Limb (tissue), 2 donors: ENCODE measurements at regions not wholly inside any gene's neighbourhood (a gene's known extent, or its start where the extent isn't known, plus 50 kb on each side); places are given as distances from the start of the nearest gene placed in this dataset.
A peak's percentile ranks its signal among the peaks of the same experiment; 100 is the strongest.

Experiments
- DNase-seq, 2 donors: peaks; one replicate each; pipeline ENCODE4 v3.0.0-alpha.2; 2016; ENCODE audit errors: extremely low spot score in 2 of 2

GRCh38 chr7:36006636-36007229 lies 146.3 kb upstream of the EEPD1 start:
- DNase-seq: peak in 1 of 2 donors; percentile 49

- DNase-seq: peak in 1 of 2 donors; percentile 26
Observed at GRCh38 chr7:36010656-36011587, 142.1 kb upstream of the EEPD1 start.

- no peak for DNase-seq
Observed at GRCh38 chr7:36011588-36011965, 141.5 kb upstream of the EEPD1 start.

GRCh38 chr7:36013246-36014014 lies 139.6 kb upstream of the EEPD1 start:
- DNase-seq: no peak

GRCh38 chr7:36014961-36015360 lies 138.1 kb upstream of the EEPD1 start:
- no peak for DNase-seq

- DNase-seq: no peak
Observed at GRCh38 chr7:36015733-36016132, 137.3 kb upstream of the EEPD1 start.

- no peak for DNase-seq
Observed at GRCh38 chr7:36016648-36017047, 136.4 kb upstream of the EEPD1 start.

GRCh38 chr7:36017111-36017510 lies 135.9 kb upstream of the EEPD1 start:
- no peak for DNase-seq

GRCh38 chr7:36018816-36019484 lies 134.1 kb upstream of the EEPD1 start:
- no peak for DNase-seq

- DNase-seq: no peak
Observed at GRCh38 chr7:36019538-36019937, 133.5 kb upstream of the EEPD1 start.

GRCh38 chr7:36019980-36020379 lies 133.1 kb upstream of the EEPD1 start:
- DNase-seq: no peak

- no peak for DNase-seq
Observed at GRCh38 chr7:36021367-36021766, 131.7 kb upstream of the EEPD1 start.

- peak in 1 of 2 donors; percentile 31 for DNase-seq
Observed at GRCh38 chr7:36021917-36022550, 131.0 kb upstream of the EEPD1 start.

- DNase-seq: no peak
Observed at GRCh38 chr7:36023033-36023560, 130.0 kb upstream of the EEPD1 start.

GRCh38 chr7:36025190-36025589 lies 127.9 kb upstream of the EEPD1 start:
- DNase-seq: no peak

GRCh38 chr7:36029311-36029710 lies 123.7 kb upstream of the EEPD1 start:
- no peak for DNase-seq

GRCh38 chr7:36029853-36030515 lies 123.1 kb upstream of the EEPD1 start:
- DNase-seq: no peak

- DNase-seq: no peak
Observed at GRCh38 chr7:36032361-36032818, 120.7 kb upstream of the EEPD1 start.

GRCh38 chr7:36034020-36034419 lies 119.0 kb upstream of the EEPD1 start:
- no peak for DNase-seq

- DNase-seq: no peak
Observed at GRCh38 chr7:36035186-36035585, 117.9 kb upstream of the EEPD1 start.
